GM10266 (cell line): ENCODE measurements at regions not wholly inside any gene's neighbourhood (a gene's known extent, or its start where the extent isn't known, plus 50 kb on each side); places are given as distances from the start of the nearest gene placed in this dataset.

Experiments
- DNase-seq: peaks from one replicate; pipeline ENCODE4 v3.0.0; 2012; ENCODE audit errors: extremely low spot score
- TF ChIP-seq, protein P1 (sequence below): IDR thresholded peaks from 2 replicates; pipeline ENCODE4 v1.5.1; 2012; ENCODE audit warnings: mild to moderate bottlenecking, low read depth; ENCODE audit not compliant: control insufficient read depth, insufficient read depth; ENCODE audit errors: missing control alignments

DNA sequence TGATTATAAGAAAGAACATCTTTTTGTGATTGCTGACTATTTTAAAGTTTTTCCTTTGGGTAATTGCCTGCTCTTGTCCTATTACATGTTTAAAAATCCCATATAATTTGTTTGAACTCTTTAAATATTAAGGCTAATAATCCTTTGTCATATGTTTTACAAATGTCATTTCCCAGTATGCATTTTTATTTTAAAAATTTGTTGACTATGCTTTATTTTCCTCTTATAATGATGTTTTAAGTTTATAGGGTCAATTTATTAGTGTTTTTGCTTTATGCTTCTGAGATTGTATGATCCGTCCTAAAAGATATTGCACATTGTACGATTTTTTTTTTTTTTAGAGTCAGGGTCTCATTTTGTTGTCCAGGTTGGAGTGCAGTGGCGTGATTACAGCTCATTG, 297.2 kb downstream of the RNF144B start:
- no peak for DNase-seq
- TF ChIP-seq, protein P1, sequence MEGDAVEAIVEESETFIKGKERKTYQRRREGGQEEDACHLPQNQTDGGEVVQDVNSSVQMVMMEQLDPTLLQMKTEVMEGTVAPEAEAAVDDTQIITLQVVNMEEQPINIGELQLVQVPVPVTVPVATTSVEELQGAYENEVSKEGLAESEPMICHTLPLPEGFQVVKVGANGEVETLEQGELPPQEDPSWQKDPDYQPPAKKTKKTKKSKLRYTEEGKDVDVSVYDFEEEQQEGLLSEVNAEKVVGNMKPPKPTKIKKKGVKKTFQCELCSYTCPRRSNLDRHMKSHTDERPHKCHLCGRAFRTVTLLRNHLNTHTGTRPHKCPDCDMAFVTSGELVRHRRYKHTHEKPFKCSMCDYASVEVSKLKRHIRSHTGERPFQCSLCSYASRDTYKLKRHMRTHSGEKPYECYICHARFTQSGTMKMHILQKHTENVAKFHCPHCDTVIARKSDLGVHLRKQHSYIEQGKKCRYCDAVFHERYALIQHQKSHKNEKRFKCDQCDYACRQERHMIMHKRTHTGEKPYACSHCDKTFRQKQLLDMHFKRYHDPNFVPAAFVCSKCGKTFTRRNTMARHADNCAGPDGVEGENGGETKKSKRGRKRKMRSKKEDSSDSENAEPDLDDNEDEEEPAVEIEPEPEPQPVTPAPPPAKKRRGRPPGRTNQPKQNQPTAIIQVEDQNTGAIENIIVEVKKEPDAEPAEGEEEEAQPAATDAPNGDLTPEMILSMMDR, result no peak

DNA sequence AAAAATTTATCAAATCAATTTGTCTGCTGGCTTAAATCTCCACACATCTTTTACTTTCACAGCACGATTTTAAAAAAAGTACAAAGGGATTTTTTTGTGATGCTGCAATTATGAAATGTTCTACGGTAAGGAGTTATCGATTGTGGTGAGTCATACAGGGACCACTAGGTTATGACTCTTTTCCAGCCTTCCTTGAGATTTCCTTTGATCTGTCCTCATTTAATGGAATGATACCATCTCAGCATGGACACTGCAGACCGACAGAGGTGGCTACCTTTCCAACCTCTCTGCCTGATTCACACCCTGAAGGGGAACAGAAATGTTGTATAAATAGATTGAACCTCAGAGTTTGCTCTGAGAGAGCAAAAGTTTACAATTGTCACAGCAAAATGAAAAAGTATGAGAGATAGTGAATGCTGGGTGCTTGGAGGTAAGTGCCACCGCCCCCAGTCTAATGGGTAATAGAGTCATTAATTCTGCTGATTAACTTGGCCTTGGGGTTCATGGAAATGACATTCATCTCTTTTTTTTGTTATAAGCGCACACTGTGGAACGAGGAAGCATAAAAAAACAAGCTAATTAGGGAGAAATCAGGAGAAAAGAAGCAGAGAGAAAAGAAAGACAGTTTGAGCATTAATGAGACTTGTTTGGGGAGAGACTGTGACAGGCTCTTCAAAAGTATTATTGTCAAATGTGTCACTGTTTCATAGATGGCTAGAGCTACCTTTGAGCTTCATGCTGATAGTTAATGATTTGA, 306.0 kb downstream of the RNF144B start:
- TF ChIP-seq, protein P1, result no peak

DNA sequence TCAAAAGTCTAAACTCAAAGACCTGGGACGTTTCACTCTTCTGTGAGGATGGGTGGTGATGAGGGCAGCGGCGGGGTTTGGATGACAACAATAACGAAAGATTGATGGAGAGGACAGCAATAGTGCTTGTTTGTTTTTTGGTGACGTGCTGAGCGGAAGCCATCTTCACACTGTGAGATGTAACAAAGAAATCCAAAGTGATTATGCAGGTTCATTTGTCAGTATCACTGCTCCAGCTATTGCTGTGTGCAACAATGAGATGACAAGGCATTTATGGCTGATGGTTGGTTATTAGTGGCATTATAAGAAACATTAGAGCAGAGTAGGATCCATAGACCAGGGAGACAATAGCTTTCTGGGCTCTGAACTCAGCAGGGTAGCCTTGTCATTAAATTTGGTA, 306.7 kb downstream of the RNF144B start:
- TF ChIP-seq, protein P1, result no peak
- no peak for DNase-seq

More for the DNA sequence above, 306.0 kb downstream of the RNF144B start:
- no peak for DNase-seq

DNA sequence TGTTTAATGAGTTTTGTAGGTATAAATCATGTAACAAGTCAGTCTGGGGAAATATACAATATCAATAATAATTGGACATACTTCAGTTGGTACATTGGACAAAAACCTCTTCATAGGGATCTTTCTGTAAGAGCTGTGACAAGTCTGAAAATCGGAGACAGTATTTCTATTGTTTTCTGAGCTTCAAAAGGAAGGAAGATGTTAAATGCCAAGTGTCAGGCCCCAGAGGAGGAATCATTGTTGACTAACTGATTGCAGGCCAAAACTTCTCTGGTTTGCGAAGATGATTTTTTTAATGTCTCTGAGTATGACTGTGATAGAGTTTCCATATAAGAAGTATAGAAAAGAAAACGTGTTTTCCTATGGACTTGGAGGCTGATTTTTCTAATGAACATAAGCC, 316.4 kb downstream of the RNF144B start:
- DNase-seq, result no peak
- TF ChIP-seq, protein P1, result no peak

DNA sequence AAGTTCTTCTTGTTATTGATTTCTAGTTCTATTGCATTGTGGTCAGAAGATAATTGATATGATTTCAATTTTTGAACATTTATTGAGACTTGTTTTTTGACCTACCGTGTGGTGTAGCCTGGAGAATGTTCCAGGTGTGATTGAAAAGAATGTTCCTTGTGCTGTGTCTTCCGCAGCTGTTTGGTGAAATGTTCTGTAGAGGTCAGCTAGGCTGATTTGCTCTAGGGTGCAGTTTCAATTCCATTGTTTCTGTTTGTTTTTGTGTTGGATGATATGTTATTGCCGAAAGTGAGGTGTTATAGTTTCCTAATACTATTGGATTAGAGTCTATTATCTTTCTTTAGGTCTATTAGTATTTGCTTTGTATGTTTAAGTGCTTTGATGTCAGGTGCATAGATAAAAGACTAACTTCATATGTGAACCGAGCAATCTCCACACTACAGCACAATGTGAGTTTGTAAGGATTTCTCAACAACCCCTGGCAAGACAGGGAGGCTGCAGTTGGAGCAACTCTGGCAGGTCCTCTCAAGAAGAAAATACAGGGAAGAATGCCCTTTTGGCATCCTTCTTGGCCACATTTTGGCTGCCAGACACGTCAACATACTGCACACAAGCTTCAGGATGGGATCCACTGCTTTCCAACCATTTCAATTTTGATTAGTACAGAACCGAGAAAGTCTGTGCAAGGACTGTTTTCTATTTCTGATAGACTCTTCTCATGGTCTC, 320.7 kb downstream of the RNF144B start:
- TF ChIP-seq, protein P1, result no peak
- no peak for DNase-seq

DNA sequence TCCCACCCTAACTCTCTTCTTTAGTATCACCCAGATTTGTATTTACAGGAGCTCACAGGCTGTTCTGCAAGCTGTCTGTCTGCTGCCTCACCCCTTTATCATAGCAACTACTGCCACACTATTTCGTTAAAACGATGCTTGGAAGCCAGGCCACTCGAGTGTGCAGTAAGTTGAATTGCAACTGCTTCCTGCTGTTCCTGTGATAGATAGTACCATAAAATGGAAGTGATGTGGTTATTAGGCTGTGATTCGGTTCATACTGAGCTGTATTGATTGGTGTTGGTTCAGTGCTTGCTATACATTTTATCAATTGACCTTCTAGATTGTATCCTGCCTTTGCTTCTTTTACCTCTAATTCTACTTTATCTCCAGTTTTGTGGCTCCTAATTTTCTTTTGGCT, 325.4 kb downstream of the RNF144B start:
- TF ChIP-seq, protein P1, result no peak
- DNase-seq, result no peak

DNA sequence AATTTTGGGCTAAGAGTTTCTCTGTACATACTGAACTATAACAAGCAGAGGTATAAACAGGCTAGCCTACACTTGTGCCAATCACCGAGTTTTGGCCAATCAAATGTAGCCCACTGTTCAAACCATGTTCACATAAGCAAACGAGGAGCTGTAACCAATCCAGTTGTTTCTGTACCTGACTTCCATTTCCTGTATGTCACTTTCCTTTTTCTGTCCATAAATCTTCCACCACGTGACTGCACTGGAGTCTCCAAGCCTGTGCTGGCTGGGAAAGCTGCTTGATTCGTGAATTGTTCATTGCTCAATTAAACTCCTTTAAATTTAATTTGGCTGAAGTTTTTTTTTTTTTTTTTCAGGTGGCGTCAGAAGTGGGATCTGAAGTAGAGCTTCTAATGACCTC, 332.9 kb downstream of the RNF144B start:
- no peak for DNase-seq
- TF ChIP-seq, protein P1, result no peak
